ENCODE measurements at regions not wholly inside any gene's neighbourhood (a gene's known extent, or its start where the extent isn't known, plus 50 kb on each side); places are given as distances from the start of the nearest gene placed in this dataset.

DNA sequence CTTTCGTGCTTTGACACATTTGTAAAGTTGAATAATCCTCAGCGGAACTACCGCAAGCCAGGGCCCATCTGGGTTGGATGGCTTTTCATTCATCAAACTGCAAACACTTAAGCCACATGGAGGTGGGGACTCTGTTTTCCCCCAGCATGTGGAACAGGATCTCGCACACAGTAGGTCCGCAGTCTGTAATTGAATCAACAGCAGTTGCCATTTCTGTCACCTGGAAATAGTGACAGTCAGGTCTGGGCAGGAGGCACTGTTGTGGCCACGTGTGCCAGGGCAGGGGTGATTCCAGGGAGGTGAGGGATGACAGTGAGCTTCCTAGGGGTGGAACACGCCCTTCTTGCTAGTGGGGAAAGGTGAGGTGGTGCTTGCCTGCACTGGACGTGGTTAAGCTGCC is 50.7 kb upstream of the ANO1 start:
- Histone ChIP-seq H3K27me3 (replicated peaks; ENCODE audit: insufficient read depth, low read depth, low read length, poor library complexity) (no peaks in the 10 kb centered on the region), H3K4me1 (ENCODE audit: insufficient read depth, low read length, poor library complexity, severe bottlenecking) (no peaks in the 10 kb centered on the region), H3K9me3 (ENCODE audit: low read depth, low read length, poor library complexity, severe bottlenecking) (no peaks in the 10 kb centered on the region), H3K27ac (ENCODE audit: low read depth, low read length, poor library complexity, severe bottlenecking) (no peak overlapping the region), H3K4me3 (ENCODE audit: low read depth, low read length, poor library complexity, severe bottlenecking) (no peak overlapping the region), H3K36me3 (ENCODE audit: insufficient read depth, low read length, poor library complexity, severe bottlenecking) (no peaks in the 10 kb centered on the region)
- TF ChIP-seq, protein P1, sequence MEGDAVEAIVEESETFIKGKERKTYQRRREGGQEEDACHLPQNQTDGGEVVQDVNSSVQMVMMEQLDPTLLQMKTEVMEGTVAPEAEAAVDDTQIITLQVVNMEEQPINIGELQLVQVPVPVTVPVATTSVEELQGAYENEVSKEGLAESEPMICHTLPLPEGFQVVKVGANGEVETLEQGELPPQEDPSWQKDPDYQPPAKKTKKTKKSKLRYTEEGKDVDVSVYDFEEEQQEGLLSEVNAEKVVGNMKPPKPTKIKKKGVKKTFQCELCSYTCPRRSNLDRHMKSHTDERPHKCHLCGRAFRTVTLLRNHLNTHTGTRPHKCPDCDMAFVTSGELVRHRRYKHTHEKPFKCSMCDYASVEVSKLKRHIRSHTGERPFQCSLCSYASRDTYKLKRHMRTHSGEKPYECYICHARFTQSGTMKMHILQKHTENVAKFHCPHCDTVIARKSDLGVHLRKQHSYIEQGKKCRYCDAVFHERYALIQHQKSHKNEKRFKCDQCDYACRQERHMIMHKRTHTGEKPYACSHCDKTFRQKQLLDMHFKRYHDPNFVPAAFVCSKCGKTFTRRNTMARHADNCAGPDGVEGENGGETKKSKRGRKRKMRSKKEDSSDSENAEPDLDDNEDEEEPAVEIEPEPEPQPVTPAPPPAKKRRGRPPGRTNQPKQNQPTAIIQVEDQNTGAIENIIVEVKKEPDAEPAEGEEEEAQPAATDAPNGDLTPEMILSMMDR (conservative IDR thresholded peaks at IDR 0.05; ENCODE audit: low read depth, low read length) = no peak
- TF ChIP-seq EZH2 (IDR thresholded peaks at IDR 0.05; ENCODE audit: borderline replicate concordance, low read depth, low read length, poor library complexity, severe bottlenecking) = no peak
- BruUV-seq (replicated peaks) = no TSS peak
- intact Hi-C loops (cut with micrococcal nuclease; ENCODE audit: unreplicated experiment) = no loop called here
- no peak for DNase-seq (ENCODE audit: low spot score)
- ChIA-PET CTCF (no interaction called here), POLR2A (ENCODE audit: low non-redundant PET) (no interaction called here)

DNA sequence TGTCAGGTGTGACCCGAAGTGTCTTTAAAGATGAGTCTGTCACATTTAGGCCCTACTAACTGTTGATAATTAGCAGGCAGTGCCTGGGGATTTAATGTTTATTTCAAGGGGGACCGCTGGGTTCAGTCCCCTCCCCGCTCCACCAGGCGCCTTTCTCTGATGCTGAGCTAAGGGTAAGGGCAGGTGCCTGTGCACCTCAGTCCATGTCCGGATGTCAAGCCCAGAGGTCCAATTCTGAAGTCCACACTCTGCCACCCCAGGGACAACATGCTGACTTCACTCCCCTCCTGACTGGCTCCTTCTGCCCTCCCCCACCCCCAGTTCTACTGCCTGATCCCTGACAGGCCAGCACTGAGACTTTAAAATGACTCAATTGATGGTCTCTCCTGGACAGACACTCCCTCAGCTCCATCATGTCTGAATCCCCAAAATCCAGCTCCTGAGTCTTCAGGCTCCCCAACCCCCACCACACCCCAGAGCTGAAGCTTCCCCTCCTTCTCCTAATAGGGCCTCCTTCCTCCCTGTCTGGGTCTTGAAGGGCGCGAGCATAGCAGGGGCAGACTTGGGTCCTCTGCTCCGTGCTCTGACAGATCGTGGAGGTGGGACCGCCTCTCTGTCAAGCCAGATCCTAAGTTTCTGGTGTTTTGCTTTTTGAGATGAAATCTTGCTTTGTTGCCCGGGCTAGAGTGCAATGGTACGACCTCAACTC is 49.8 kb upstream of the ANO1 start:
- TF ChIP-seq, protein P1 (conservative IDR thresholded peaks at IDR 0.05; ENCODE audit: low read depth, low read length) = no peak
- TF ChIP-seq EZH2 (IDR thresholded peaks at IDR 0.05; ENCODE audit: borderline replicate concordance, low read depth, low read length, poor library complexity, severe bottlenecking) = no peak
- no TSS peak for BruUV-seq (replicated peaks)

More for the DNA sequence above, 49.8 kb upstream of the ANO1 start:
- no peaks in the 10 kb centered on the region for H3K4me1 ChIP-seq (ENCODE audit: insufficient read depth, low read length, poor library complexity, severe bottlenecking)
- no peaks in the 10 kb centered on the region for H3K9me3 ChIP-seq (ENCODE audit: low read depth, low read length, poor library complexity, severe bottlenecking)
- H3K36me3 ChIP-seq (ENCODE audit: insufficient read depth, low read length, poor library complexity, severe bottlenecking) = no peaks in the 10 kb centered on the region
- H3K27me3 ChIP-seq (replicated peaks; ENCODE audit: insufficient read depth, low read depth, low read length, poor library complexity) = peaks cover 3% of the 10 kb centered on the region
- no peak overlapping the region for H3K4me3 ChIP-seq (ENCODE audit: low read depth, low read length, poor library complexity, severe bottlenecking)
- DNase-seq (ENCODE audit: low spot score) = no peak
- ChIA-PET POLR2A (ENCODE audit: low non-redundant PET) (no interaction called here), CTCF (no interaction called here)
- H3K27ac ChIP-seq (ENCODE audit: low read depth, low read length, poor library complexity, severe bottlenecking) = no peak overlapping the region
- intact Hi-C loops (cut with micrococcal nuclease; ENCODE audit: unreplicated experiment) = no loop called here

Data from A673 (cell line).